ENCODE measurements at regions not wholly inside any gene's neighbourhood (a gene's known extent, or its start where the extent isn't known, plus 50 kb on each side); places are given as distances from the start of the nearest gene placed in this dataset.
"Not testable (repeated sequence)": the region's sequence is repeated elsewhere in the genome, so short reads cannot be mapped to it uniquely, and the experiment has no call there.

DNA sequence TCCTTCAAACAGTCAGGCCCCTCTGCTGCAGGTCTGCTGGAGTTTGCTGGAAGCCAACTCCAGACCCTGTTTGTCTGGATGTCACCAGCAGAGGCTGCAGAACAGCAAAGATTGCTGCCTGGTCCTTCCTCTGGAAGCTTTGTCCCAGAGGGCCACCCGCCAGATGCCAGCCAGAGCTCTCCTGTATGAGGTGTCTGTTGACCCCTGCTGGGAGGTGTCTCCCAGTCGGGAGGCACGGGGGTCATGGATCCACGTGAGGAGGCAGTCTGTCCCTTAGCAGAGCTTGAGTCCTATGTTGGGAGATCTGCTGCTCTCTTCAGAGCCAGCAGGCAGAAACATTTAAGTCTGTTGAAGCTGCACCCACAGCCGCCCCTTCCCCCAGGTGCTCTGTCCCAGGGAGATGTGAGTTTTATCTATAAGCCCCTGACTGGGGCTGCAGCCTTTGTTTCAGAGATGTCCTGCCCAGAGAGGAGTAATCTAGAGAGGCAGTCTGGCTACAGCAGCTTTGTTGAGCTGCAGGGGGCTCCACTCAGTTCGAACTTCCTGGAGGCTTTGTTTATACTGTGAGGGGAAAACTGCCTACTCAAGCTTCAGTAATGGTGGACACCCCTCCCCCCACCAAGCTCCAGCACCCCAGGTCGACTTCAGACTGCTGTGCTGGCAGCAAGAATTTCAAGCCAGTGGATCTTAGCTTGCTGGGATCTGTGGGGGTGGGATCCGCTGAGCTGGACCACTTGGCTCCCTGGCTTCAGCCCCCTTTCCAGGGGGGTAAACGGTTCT is 72.1 kb downstream of the OGFRL1 start:
- H3K4me1 ChIP-seq; H3K4me3 ChIP-seq; intact Hi-C loops (cut with DNase I); H3K27me3 ChIP-seq; H3K36me3 ChIP-seq; H3K9me3 ChIP-seq; H3K27ac ChIP-seq; DNase-seq; ATAC-seq: not testable (repeated sequence)
- whole genome bisulfite sequencing (ENCODE audit: insufficient coverage, low coverage, low lambda C conversion rate, missing lambda C conversion rate): 90% methylated on average over 2 of the region's 9 CpGs

DNA sequence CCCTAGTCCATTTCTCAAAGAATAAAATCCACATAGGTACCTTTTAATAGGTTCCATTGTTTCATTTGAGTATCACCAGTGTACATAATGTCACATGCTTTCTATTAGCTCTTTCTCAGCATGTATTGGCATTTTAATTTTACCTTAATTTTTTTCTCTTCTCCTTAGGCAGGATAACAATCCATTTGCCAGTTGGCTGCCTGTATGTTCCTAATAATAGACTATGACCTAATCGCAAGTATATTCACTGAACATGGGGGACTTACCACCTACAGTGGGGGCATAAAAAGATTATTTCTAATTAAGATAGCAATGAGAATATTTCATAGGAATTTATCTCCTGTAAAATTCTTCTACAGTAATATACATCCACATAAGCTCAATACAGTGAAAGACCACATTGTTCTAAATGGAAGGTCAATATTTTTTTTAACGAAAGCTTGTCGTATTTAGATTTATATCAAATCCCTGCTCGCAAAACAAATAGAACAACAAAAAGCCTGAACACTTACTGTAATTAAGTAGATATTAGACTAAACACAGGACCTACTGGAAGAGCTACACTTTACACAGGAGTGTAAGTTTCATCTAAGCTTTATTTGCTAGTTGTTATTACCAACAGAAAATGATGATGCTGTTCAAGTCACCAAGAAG is 76.4 kb downstream of the OGFRL1 start:
- no peak overlapping the region for H3K27ac ChIP-seq
- H3K4me3 ChIP-seq: no peak overlapping the region
- no peaks in the 10 kb centered on the region for H3K27me3 ChIP-seq
- no peak for DNase-seq
- WGBS (ENCODE audit: insufficient coverage, low coverage, low lambda C conversion rate, missing lambda C conversion rate): 92% methylated on average over 4 of the region's 4 CpGs
- no peak for TF ChIP-seq POLR2A (IDR thresholded peaks at IDR 0.05)
- TF ChIP-seq, protein P1, sequence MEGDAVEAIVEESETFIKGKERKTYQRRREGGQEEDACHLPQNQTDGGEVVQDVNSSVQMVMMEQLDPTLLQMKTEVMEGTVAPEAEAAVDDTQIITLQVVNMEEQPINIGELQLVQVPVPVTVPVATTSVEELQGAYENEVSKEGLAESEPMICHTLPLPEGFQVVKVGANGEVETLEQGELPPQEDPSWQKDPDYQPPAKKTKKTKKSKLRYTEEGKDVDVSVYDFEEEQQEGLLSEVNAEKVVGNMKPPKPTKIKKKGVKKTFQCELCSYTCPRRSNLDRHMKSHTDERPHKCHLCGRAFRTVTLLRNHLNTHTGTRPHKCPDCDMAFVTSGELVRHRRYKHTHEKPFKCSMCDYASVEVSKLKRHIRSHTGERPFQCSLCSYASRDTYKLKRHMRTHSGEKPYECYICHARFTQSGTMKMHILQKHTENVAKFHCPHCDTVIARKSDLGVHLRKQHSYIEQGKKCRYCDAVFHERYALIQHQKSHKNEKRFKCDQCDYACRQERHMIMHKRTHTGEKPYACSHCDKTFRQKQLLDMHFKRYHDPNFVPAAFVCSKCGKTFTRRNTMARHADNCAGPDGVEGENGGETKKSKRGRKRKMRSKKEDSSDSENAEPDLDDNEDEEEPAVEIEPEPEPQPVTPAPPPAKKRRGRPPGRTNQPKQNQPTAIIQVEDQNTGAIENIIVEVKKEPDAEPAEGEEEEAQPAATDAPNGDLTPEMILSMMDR (IDR thresholded peaks at IDR 0.05): no peak
- H3K4me1 ChIP-seq: no peaks in the 10 kb centered on the region
- no peaks in the 10 kb centered on the region for H3K36me3 ChIP-seq
- no peak for ATAC-seq
- H3K9me3 ChIP-seq: no peaks in the 10 kb centered on the region
- intact Hi-C loops (cut with DNase I): no loop called here

DNA sequence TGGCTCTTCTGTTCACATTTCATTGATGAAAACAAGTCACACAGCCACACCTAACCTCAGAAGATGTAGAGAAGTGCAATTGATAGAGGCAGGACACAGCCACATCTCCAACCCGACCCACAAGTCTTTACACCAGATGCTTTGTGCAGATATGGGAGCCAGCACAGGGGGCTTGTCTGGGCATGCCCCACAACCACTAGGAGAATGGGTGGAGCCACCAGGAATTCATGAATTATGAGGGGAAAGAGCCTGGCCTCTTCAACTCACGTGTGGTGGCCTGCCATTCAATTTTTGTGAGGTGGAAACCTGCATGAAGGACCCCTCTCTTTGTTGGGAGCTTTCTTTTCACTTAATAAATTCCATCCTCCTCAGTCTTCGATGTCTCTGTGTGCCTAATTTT is 79.1 kb downstream of the OGFRL1 start:
- no peak overlapping the region for H3K27ac ChIP-seq
- intact Hi-C loops (cut with DNase I): no loop called here
- TF ChIP-seq POLR2A (IDR thresholded peaks at IDR 0.05): no peak
- TF ChIP-seq, protein P1 (IDR thresholded peaks at IDR 0.05): no peak
- DNase-seq (no peak), ATAC-seq (no peak)
- 78% methylated on average over 1 of the region's 3 CpGs for WGBS (ENCODE audit: insufficient coverage, low coverage, low lambda C conversion rate, missing lambda C conversion rate)
- H3K4me1 ChIP-seq: no peaks in the 10 kb centered on the region
- no peaks in the 10 kb centered on the region for H3K27me3 ChIP-seq
- H3K4me3 ChIP-seq: no peak overlapping the region
- no peaks in the 10 kb centered on the region for H3K36me3 ChIP-seq
- no peaks in the 10 kb centered on the region for H3K9me3 ChIP-seq

DNA sequence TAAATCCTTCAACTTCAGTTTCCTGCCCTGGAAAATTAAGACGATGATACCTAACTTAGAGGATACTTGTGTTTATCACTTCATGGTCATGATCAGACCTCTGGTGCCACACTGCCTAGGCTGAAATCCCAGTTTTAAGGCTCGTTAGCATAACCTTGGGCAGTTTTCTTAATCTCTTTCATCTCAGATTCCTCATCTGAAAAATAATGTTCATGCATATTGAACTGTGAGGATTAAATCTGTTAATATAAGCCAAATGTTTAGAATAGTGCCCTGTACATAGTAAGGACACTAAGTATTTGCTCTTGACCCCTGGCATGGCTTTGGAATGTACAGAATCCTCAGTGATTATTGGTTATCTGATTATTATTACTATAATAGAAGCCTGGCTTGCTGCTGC is 79.7 kb downstream of the OGFRL1 start:
- DNase-seq (no peak), ATAC-seq (no peak)
- Histone ChIP-seq H3K36me3 (no peaks in the 10 kb centered on the region), H3K9me3 (no peaks in the 10 kb centered on the region), H3K27me3 (no peaks in the 10 kb centered on the region), H3K4me3 (no peak overlapping the region), H3K27ac (no peak overlapping the region), H3K4me1 (no peaks in the 10 kb centered on the region)
- TF ChIP-seq POLR2A (IDR thresholded peaks at IDR 0.05): no peak
- TF ChIP-seq, protein P1 (IDR thresholded peaks at IDR 0.05): no peak
- intact Hi-C loops (cut with DNase I): no loop called here
- 69% methylated on average over 2 of the region's 2 CpGs for WGBS (ENCODE audit: insufficient coverage, low coverage, low lambda C conversion rate, missing lambda C conversion rate)

DNA sequence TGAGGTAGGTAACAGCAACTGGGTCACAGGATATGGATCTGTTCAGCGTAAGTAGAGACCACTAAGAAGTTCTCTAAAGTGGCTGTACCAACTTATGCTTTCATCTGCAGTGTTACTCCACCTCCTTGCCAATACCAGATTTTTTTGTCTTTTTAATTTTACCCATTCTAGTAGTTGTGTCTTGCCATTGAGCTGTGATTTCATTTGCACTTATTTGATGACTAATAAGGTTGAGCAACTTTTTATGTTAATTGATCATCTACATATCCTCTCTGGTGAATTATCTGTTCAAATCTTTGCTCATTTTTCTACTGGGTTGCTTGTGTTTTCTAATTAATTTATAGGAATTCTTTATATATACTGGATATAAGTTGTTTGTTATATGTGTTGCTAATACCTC is 82.9 kb downstream of the OGFRL1 start:
- no peaks in the 10 kb centered on the region for H3K27me3 ChIP-seq
- DNase-seq (no peak), ATAC-seq (no peak)
- H3K4me1 ChIP-seq: no peaks in the 10 kb centered on the region
- TF ChIP-seq, protein P1 (IDR thresholded peaks at IDR 0.05): no peak
- no peak for TF ChIP-seq POLR2A (IDR thresholded peaks at IDR 0.05)
- H3K9me3 ChIP-seq: no peaks in the 10 kb centered on the region
- H3K4me3 ChIP-seq: no peak overlapping the region
- intact Hi-C loops (cut with DNase I): no loop called here
- H3K36me3 ChIP-seq: no peaks in the 10 kb centered on the region
- WGBS (ENCODE audit: insufficient coverage, low coverage, low lambda C conversion rate, missing lambda C conversion rate): 78% methylated on average over 1 of the region's 1 CpG
- no peak overlapping the region for H3K27ac ChIP-seq
